ENCODE measurements at regions not wholly inside any gene's neighbourhood (a gene's known extent, or its start where the extent isn't known, plus 50 kb on each side); places are given as distances from the start of the nearest gene placed in this dataset.

GRCh38 chr15:60126200-60126599 is 122.1 kb downstream of the FOXB1 start:
- Histone ChIP-seq H3K79me2 (replicated peaks; ENCODE audit: insufficient read depth, low read length) (no peaks in the 10 kb centered on the region), H3K4me3 (ENCODE audit: low read length) (no peak overlapping the region), H3K4me2 (ENCODE audit: low read length) (no peak overlapping the region), H3K36me3 (ENCODE audit: insufficient read depth, low read length) (no peaks in the 10 kb centered on the region), H3K27me3 (ENCODE audit: insufficient read depth, low read depth, low read length) (peaks cover 4% of the 10 kb centered on the region), H3K9me3 (ENCODE audit: low read length) (no peaks in the 10 kb centered on the region), H3K9me2 (ENCODE audit: insufficient read depth, low read length) (no peaks in the 10 kb centered on the region), H3K9ac (ENCODE audit: low read length) (no peak overlapping the region), H4K20me1 (ENCODE audit: insufficient read depth) (no peaks in the 10 kb centered on the region), H3K27ac (ENCODE audit: low read length) (no peak overlapping the region), H3F3A (ENCODE audit: insufficient read depth, low read length, poor library complexity, severe bottlenecking) (no peaks in the 10 kb centered on the region), H2AFZ (ENCODE audit: low read depth, low read length) (no peak overlapping the region)
- no peak for TF ChIP-seq MXI1 (conservative IDR thresholded peaks at IDR 0.05; ENCODE audit: poor library complexity, severe bottlenecking)
- no peak for TF ChIP-seq REST (IDR thresholded peaks at IDR 0.05; ENCODE audit: borderline replicate concordance)
- no peak for TF ChIP-seq TAF1 (IDR thresholded peaks at IDR 0.05; ENCODE audit: low read depth)
- no peak for TF ChIP-seq POLR2AphosphoS5 (IDR thresholded peaks at IDR 0.05)
- TF ChIP-seq SMC3 (conservative IDR thresholded peaks at IDR 0.05; ENCODE audit: poor library complexity) = no peak
- TF ChIP-seq RAD21 (conservative IDR thresholded peaks at IDR 0.05) = no peak
- TF ChIP-seq EP300 (conservative IDR thresholded peaks at IDR 0.05; ENCODE audit: poor library complexity, severe bottlenecking) = no peak
- TF ChIP-seq CTCF (IDR thresholded peaks at IDR 0.05; ENCODE audit: poor library complexity, severe bottlenecking) = no peak
- TF ChIP-seq EZH2 (IDR thresholded peaks at IDR 0.05; ENCODE audit: borderline replicate concordance, insufficient read depth, low read length, poor library complexity, severe bottlenecking) = no peak

- Histone ChIP-seq H3K9me2 (ENCODE audit: insufficient read depth, low read length) (no peaks in the 10 kb centered on the region), H3K4me2 (ENCODE audit: low read length) (no peak overlapping the region), H3K27me3 (ENCODE audit: insufficient read depth, low read depth, low read length) (peaks cover 4% of the 10 kb centered on the region), H2AFZ (ENCODE audit: low read depth, low read length) (no peak overlapping the region), H3K9ac (ENCODE audit: low read length) (no peak overlapping the region), H3K9me3 (ENCODE audit: low read length) (no peaks in the 10 kb centered on the region), H3K4me3 (ENCODE audit: low read length) (no peak overlapping the region), H4K20me1 (ENCODE audit: insufficient read depth) (no peaks in the 10 kb centered on the region), H3K36me3 (ENCODE audit: insufficient read depth, low read length) (no peaks in the 10 kb centered on the region), H3K27ac (ENCODE audit: low read length) (no peak overlapping the region), H3K79me2 (replicated peaks; ENCODE audit: insufficient read depth, low read length) (no peaks in the 10 kb centered on the region), H3F3A (ENCODE audit: insufficient read depth, low read length, poor library complexity, severe bottlenecking) (no peaks in the 10 kb centered on the region)
- TF ChIP-seq EZH2 (IDR thresholded peaks at IDR 0.05; ENCODE audit: borderline replicate concordance, insufficient read depth, low read length, poor library complexity, severe bottlenecking) (no peak), RAD21 (conservative IDR thresholded peaks at IDR 0.05) (no peak), SMC3 (conservative IDR thresholded peaks at IDR 0.05; ENCODE audit: poor library complexity) (no peak), REST (IDR thresholded peaks at IDR 0.05; ENCODE audit: borderline replicate concordance) (no peak), POLR2AphosphoS5 (IDR thresholded peaks at IDR 0.05) (no peak), EP300 (conservative IDR thresholded peaks at IDR 0.05; ENCODE audit: poor library complexity, severe bottlenecking) (no peak), TAF1 (IDR thresholded peaks at IDR 0.05; ENCODE audit: low read depth) (no peak), CTCF (IDR thresholded peaks at IDR 0.05; ENCODE audit: poor library complexity, severe bottlenecking) (no peak), MXI1 (conservative IDR thresholded peaks at IDR 0.05; ENCODE audit: poor library complexity, severe bottlenecking) (no peak)
These were observed 122.5 kb downstream of the FOXB1 start for GRCh38 chr15:60126661-60127060.

All from neural cell (in vitro differentiated cells).